Ovary (tissue), 3 donors: ENCODE measurements at regions not wholly inside any gene's neighbourhood (a gene's known extent, or its start where the extent isn't known, plus 50 kb on each side); places are given as distances from the start of the nearest gene placed in this dataset.

Experiments used
- POLR2A ChIP-seq: fragments of 450-650 bp; IDR thresholded peaks from one replicate; pipeline ENCODE4 v1.6.1; 2017; ENCODE audit warnings: antibody characterized with exemption, mild to moderate bottlenecking, moderate library complexity
- TF ChIP-seq, protein P1 (sequence below), 3 donors: fragments of 450-650 bp in 2 of 3; fragments of 200-600 bp in 1 of 3; IDR thresholded peaks; one replicate each; pipeline versions ENCODE4 v1.5.1 to v1.8.0; 2016 to 2022; ENCODE audit warnings: antibody characterized with exemption in 3 of 3, mild to moderate bottlenecking in 1 of 3
- donor health status: DM: no; HTN: no; CAD: no.

DNA sequence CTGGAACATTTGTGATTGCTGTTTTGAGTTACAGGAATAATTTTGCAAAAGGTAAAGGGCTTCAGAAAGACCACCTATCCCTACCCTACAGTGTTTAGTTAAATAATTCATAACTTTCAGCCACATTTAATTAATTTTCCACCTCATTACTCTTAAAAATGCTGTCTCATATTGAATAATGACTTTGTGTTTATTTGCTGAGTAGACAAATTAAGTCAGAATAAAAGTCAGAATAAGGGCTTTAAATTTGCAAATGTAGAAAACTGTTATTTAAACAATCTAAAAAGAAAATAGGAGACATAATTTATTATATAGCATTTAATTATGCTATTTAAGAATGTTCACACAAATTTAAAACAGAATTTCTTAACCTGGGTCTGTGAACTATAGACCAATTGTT lies 293.7 kb upstream of the RIMS1 start:
- TF ChIP-seq, protein P1, sequence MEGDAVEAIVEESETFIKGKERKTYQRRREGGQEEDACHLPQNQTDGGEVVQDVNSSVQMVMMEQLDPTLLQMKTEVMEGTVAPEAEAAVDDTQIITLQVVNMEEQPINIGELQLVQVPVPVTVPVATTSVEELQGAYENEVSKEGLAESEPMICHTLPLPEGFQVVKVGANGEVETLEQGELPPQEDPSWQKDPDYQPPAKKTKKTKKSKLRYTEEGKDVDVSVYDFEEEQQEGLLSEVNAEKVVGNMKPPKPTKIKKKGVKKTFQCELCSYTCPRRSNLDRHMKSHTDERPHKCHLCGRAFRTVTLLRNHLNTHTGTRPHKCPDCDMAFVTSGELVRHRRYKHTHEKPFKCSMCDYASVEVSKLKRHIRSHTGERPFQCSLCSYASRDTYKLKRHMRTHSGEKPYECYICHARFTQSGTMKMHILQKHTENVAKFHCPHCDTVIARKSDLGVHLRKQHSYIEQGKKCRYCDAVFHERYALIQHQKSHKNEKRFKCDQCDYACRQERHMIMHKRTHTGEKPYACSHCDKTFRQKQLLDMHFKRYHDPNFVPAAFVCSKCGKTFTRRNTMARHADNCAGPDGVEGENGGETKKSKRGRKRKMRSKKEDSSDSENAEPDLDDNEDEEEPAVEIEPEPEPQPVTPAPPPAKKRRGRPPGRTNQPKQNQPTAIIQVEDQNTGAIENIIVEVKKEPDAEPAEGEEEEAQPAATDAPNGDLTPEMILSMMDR (IDR thresholded peaks at IDR 0.05): no peak
- no peak for TF ChIP-seq POLR2A
